ENCODE measurements at regions not wholly inside any gene's neighbourhood (a gene's known extent, or its start where the extent isn't known, plus 50 kb on each side); places are given as distances from the start of the nearest gene placed in this dataset.

GRCh38 chr4:136850446-136850845 lies 681.8 kb downstream of the PCDH18 start:
- H3K9ac ChIP-seq (ENCODE audit: low read length), result no peak overlapping the region
- intact Hi-C loops (cut with micrococcal nuclease), result no loop called here

GRCh38 chr4:136847881-136848621 lies 684.2 kb downstream of the PCDH18 start:
- Mint-ChIP-seq H3K9me3 (ENCODE audit: insufficient read depth) (peaks cover 9% of the 10 kb centered on the region), H3K27me3 (no peaks in the 10 kb centered on the region), H3K4me3 (no peak overlapping the region), H3K4me1 (no peaks in the 10 kb centered on the region), H3K27ac (no peak overlapping the region)
- Histone ChIP-seq H3K9ac (ENCODE audit: low read length) (no peak overlapping the region), H2AFZ (ENCODE audit: insufficient read depth, low read depth, low read length, poor library complexity, severe bottlenecking) (no peak overlapping the region), H3K79me2 (ENCODE audit: control insufficient read depth, insufficient read depth, low read length) (no peaks in the 10 kb centered on the region), H3K4me3 (ENCODE audit: control extremely low read depth in 1 of 5, extremely low read depth in 1 of 5, insufficient read depth in 1 of 5, low read depth in 2 of 5, low read length in 4 of 5) (no peak overlapping the region), H3K9me3 (ENCODE audit: control extremely low read depth in 1 of 3, control insufficient read depth in 2 of 3, insufficient read depth in 1 of 3, low read length in 2 of 3) (peaks cover 0 to 12% (median 0%) of the 10 kb centered on the region in 3 donors), H3K36me3 (replicated peaks in 1 of 2; ENCODE audit: control extremely low read depth in 1 of 2, control insufficient read depth in 1 of 2, extremely low read depth in 1 of 2, insufficient read depth in 2 of 2, low read length in 1 of 2) (no peaks in the 10 kb centered on the region), H3K27ac (ENCODE audit: low read length in 2 of 2) (no peak overlapping the region), H3K4me1 (ENCODE audit: control insufficient read depth in 2 of 2, insufficient read depth in 2 of 2, low read length in 2 of 2) (no peaks in the 10 kb centered on the region), H4K20me1 (ENCODE audit: control insufficient read depth, insufficient read depth, low read length, poor library complexity, severe bottlenecking) (no peaks in the 10 kb centered on the region), H3K27me3 (replicated peaks in 1 of 4; ENCODE audit: control extremely low read depth in 1 of 4, control insufficient read depth in 3 of 4, insufficient read depth in 4 of 4, low read length in 3 of 4) (no peaks in the 10 kb centered on the region), H3K4me2 (replicated peaks; ENCODE audit: low read depth, low read length, poor library complexity, severe bottlenecking) (no peak overlapping the region)
- intact Hi-C loops (cut with micrococcal nuclease), result no loop called here
- ChIA-PET CTCF (no interaction called here), POLR2A (no interaction called here)
- ATAC-seq (ENCODE audit: low read depth), result no peak
- 95% methylated on average over 6 of the region's 6 CpGs for WGBS (ENCODE audit: insufficient coverage)
- TF ChIP-seq EZH2 (IDR thresholded peaks at IDR 0.05; ENCODE audit: borderline replicate concordance, insufficient read depth, low read depth, low read length, poor library complexity, severe bottlenecking), result no peak
- TF ChIP-seq, protein P1, sequence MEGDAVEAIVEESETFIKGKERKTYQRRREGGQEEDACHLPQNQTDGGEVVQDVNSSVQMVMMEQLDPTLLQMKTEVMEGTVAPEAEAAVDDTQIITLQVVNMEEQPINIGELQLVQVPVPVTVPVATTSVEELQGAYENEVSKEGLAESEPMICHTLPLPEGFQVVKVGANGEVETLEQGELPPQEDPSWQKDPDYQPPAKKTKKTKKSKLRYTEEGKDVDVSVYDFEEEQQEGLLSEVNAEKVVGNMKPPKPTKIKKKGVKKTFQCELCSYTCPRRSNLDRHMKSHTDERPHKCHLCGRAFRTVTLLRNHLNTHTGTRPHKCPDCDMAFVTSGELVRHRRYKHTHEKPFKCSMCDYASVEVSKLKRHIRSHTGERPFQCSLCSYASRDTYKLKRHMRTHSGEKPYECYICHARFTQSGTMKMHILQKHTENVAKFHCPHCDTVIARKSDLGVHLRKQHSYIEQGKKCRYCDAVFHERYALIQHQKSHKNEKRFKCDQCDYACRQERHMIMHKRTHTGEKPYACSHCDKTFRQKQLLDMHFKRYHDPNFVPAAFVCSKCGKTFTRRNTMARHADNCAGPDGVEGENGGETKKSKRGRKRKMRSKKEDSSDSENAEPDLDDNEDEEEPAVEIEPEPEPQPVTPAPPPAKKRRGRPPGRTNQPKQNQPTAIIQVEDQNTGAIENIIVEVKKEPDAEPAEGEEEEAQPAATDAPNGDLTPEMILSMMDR (IDR thresholded peaks at IDR 0.05), result no peak
- no peak for DNase-seq

More at GRCh38 chr4:136850446-136850845, 681.8 kb downstream of the PCDH18 start:
- ATAC-seq (ENCODE audit: low read depth), result no peak
- H3K27ac Mint-ChIP-seq, result no peak overlapping the region
- Histone ChIP-seq H3K27ac (ENCODE audit: low read length in 2 of 2) (no peak overlapping the region), H3K9me3 (ENCODE audit: control extremely low read depth in 1 of 3, control insufficient read depth in 2 of 3, insufficient read depth in 1 of 3, low read length in 2 of 3) (peaks cover 0 to 12% (median 0%) of the 10 kb centered on the region in 3 donors), H2AFZ (ENCODE audit: insufficient read depth, low read depth, low read length, poor library complexity, severe bottlenecking) (no peak overlapping the region), H3K36me3 (replicated peaks in 1 of 2; ENCODE audit: control extremely low read depth in 1 of 2, control insufficient read depth in 1 of 2, extremely low read depth in 1 of 2, insufficient read depth in 2 of 2, low read length in 1 of 2) (no peaks in the 10 kb centered on the region), H3K27me3 (replicated peaks in 1 of 4; ENCODE audit: control extremely low read depth in 1 of 4, control insufficient read depth in 3 of 4, insufficient read depth in 4 of 4, low read length in 3 of 4) (no peaks in the 10 kb centered on the region), H3K79me2 (ENCODE audit: control insufficient read depth, insufficient read depth, low read length) (no peaks in the 10 kb centered on the region), H3K4me1 (ENCODE audit: control insufficient read depth in 2 of 2, insufficient read depth in 2 of 2, low read length in 2 of 2) (no peaks in the 10 kb centered on the region), H3K4me2 (replicated peaks; ENCODE audit: low read depth, low read length, poor library complexity, severe bottlenecking) (no peak overlapping the region), H3K4me3 (ENCODE audit: control extremely low read depth in 1 of 5, extremely low read depth in 1 of 5, insufficient read depth in 1 of 5, low read depth in 2 of 5, low read length in 4 of 5) (no peak overlapping the region), H4K20me1 (ENCODE audit: control insufficient read depth, insufficient read depth, low read length, poor library complexity, severe bottlenecking) (no peaks in the 10 kb centered on the region)
- WGBS (ENCODE audit: insufficient coverage), result 88% methylated on average over 2 of the region's 2 CpGs
- ChIA-PET POLR2A (no interaction called here), CTCF (no interaction called here)
- H3K4me3 Mint-ChIP-seq, result no peak overlapping the region
- no peak for DNase-seq
- TF ChIP-seq EZH2 (IDR thresholded peaks at IDR 0.05; ENCODE audit: borderline replicate concordance, insufficient read depth, low read depth, low read length, poor library complexity, severe bottlenecking), result no peak
- TF ChIP-seq, protein P1 (IDR thresholded peaks at IDR 0.05), result no peak
- peaks cover 5% of the 10 kb centered on the region for H3K9me3 Mint-ChIP-seq (ENCODE audit: insufficient read depth)
- no peaks in the 10 kb centered on the region for H3K27me3 Mint-ChIP-seq
- no peaks in the 10 kb centered on the region for H3K4me1 Mint-ChIP-seq
